ENCODE measurements at regions not wholly inside any gene's neighbourhood (a gene's known extent, or its start where the extent isn't known, plus 50 kb on each side); places are given as distances from the start of the nearest gene placed in this dataset.

DNA sequence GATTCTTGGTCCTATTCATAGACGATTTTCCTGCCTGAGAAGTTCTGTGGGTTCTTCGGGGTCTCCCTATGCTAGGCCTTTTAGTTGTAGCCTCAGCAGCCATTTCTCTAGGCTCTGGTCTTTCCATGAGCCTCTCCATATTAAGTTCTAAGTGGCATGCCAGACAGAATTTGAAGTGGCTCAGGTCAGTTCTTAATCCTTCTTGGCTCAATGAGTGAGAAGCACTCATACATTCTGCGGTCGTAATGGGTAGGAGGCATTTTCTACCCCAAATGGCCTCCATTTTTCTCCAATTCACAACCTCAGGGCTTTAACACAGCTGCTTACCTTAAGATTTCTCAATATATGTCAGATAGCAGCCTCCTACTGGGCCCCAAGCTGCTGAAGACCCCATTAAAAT is 405.3 kb upstream of the GALNT5 start:
- no peak for DNase-seq

DNA sequence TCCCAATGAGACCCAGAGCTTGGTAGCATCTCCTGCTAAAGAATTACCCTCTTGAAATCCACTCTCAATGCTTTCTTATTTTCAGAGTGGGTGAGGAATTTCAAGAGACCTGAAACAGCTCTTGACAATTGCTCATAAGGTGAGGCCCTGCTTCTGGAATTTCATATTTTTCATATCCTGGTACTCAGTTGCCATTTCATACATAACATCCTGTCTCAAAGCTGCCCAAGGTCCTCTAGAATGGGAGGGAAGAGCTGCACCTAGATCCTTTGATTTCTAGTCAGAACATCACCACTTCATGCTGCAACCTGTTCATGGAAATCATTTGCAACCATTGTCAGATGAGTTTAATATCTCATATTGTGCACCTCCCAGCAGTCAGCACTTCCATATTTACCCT is 404.8 kb upstream of the GALNT5 start:
- no peak for DNase-seq

DNA sequence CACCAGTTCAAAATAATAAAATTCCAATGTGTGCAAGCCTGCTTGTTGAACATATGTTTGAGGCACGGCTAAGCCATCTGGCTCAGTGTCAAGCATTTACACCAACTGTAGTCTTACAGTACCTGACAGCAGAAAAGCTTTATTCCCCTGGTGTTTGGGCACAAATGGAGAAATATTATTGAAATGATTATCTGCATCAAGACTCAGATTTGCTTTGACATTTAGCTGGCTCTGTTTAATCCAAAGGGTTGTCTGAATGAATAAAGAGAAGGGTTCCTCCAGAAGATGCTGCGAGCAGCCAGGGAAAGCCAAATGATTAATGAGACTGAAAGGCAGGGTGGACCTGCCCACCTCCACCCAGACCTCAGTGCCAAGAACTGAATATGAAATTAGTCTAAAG is 393.2 kb upstream of the GALNT5 start:
- DNase-seq: no peak

DNA sequence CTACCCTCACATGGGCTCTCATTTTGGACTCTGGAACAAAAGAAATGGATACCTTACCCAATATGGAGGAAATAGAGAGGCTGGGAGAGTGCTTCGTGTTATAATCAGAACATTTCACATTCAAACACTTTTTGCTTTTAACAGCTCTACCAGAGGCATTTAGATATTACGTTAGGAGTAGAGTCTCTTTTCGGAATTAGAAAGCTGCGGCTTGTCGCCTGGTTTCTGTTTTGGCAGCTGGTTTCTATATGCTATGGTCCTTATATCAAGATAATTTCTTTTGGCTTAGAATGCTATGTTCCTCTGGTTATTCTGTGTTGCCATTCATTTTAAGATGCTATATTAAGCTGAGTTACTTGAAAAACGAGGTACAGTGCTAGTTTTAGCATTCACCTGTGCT is 392.8 kb upstream of the GALNT5 start:
- no peak for DNase-seq

DNA sequence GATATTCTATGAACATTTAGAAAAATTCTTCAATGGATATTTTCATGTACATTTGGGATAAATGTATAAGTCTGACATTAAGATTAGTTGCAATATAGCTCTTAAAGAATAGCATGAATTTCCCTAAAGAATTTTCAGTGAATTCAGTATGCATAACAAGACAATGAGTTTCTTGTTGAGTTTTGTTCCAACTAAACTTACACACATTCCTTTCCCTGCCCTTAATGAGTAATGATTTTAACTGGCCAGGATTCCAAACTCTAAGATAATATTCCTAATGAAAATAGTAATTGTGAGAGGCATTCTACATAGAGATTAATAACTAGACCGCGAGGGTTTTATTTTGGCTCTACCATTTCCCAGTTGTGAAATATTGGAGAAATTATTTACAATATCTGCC is 390.3 kb upstream of the GALNT5 start:
- no peak for DNase-seq

DNA sequence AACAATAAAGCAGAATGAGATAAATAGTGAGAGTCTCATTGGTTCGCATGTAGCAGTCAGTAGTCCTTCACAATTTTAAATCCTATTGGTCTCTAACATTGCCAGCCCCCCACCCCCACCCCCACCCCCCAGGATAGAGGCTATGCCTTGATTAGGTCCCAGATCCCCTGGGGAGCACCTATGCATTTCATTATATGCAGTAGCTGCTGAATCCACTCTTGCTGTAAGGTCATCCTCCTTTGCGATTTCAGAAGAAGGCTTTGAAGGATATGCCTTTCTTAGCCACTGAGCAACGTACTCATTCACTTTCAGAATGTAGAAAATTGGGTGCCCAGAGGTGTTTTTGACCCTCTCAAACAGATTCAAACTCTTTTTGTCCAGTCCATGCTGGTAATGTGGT is 382.8 kb upstream of the GALNT5 start:
- DNase-seq: no peak

DNA sequence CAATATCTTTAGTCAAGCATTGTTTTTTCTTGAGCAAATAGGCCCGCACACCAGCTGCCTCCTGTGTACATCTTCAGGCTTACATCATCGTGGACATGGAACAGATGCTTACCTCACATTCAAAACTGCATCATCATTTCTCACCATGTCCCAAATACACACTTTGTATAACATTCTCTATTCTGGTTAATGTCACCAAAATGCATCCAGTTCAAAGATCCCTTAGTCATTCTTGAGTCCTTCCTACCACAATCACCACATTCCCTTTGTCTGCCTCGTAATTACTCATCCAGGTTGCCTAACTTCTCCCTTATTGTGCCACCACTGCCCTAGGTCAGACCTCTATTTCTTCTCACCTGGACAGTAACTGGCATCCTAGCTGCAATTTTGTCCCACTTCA is 373.7 kb upstream of the GALNT5 start:
- no peak for DNase-seq

GRCh38 chr2:156884216-156884615 is 373.3 kb upstream of the GALNT5 start:
- DNase-seq: no peak

GRCh38 chr2:156890529-156891148 is 366.9 kb upstream of the GALNT5 start:
- DNase-seq: no peak

DNA sequence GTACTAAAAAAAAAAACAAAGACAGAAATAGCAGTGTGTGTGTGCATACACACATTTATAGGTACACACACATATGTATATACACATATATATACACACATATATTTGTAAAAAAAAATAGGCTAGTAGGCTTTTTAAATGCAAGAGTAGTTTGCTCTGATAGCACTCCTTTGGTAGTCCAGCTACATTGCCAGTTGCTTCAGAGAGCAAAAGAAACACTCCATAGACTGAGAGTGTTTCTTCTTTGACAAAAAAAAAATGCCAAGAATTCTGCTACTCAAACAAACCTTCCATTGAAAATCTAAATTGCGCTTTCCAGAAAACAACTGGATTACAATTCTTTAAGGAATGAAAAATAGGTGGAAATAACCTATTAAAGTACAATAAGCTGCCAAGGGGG is 365.9 kb upstream of the GALNT5 start:
- DNase-seq: no peak

DNA sequence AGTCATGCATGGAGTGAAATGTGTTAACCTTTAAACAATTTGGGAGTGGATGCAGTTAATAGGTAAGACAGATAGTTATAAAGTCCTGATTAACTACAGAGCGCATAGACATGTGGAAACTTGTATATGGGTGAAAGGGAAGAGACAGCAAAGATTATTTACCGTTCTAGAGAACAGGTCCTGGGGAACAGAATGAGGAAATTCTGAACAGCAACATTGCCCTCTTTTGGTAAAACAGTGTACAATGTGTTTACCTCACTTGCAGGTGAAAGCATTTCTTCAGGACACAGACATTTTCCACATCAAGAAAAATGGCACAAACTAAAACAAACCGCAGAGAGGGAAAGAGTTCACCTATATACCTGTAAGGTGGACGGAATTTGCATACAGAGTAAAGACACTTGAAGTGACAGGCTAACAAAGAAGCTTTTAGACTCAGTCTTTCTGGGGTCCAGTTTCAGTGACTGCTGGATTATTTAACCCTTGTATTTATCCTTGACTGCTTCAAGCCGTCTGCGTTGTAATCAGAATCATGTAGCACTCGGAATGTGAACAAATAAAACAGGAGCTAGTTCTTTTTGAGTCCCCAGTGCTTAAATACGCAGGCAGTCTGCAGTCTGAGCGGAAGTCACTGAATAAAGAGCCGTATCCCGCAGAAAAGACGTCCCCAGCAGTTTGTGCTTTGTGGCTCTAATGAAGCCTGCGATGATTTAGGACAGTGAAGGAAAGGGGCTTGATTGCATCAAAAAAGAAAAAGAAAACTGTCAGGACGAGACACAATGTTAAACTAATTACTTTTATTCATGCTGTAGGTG is 364.8 kb upstream of the GALNT5 start:
- peak; percentile 69 for DNase-seq

- no peak for DNase-seq
Observed at GRCh38 chr2:156896294-156896693, 361.2 kb upstream of the GALNT5 start.

- DNase-seq: no peak
Observed at GRCh38 chr2:156897548-156897947, 360.0 kb upstream of the GALNT5 start.

GRCh38 chr2:156901373-156902031 is 356.0 kb upstream of the GALNT5 start:
- no peak for DNase-seq

- no peak for DNase-seq
Observed at GRCh38 chr2:156903335-156903734, 354.2 kb upstream of the GALNT5 start.

DNA sequence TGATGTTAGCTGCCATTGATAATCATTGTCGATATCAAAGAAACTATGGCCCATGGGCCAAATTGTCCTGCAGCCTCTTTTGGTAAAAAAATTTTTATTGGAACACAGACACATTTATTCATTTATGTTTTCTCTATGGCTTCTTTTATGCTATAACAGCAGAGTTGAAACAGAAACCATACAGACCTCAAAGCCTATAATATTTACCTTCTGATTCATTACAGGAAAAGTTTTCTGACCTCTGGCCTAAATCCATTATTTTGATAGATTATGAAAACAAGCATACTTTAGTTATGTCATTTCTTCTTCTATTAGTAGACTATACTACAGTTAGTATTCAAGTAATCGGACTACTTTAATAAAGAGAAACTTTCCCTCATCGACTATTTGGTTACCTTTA is 349.7 kb upstream of the GALNT5 start:
- no peak for DNase-seq

- no peak for DNase-seq
Observed at GRCh38 chr2:156908825-156909224, 348.7 kb upstream of the GALNT5 start.

GRCh38 chr2:156909983-156910382 is 347.5 kb upstream of the GALNT5 start:
- DNase-seq: no peak

- no peak for DNase-seq
Observed at GRCh38 chr2:156915332-156915731, 342.2 kb upstream of the GALNT5 start.

GRCh38 chr2:156918410-156918809 is 339.1 kb upstream of the GALNT5 start:
- DNase-seq: no peak

- no peak for DNase-seq
Observed at GRCh38 chr2:156930423-156930822, 327.1 kb upstream of the GALNT5 start.

DNA sequence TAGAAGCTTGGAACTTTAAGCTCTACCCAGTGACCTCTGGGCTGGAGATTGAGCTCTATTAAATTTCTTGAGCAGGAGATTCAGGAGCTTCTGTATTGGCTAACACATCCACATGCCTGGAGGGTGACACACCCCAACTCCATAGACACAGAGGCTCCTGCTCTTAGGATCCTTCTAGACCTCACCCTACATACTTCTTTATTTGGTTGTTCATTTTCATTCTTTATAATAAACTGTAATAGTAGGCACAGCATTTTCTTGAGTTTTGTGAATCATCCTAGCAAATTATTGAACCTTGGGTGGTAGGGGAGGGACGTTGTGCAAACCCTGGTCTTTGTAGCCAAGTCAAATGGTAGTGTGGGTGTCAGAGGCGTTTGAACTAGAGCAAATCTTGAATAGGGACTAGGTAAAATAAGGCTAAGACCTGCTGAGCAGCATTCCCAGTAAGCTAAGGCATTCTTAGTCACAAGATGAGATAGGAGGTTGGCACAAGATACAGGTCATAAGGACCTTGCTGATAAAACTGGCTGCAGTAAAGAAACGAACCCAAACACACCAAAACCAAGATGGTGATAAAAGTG is 323.8 kb upstream of the GALNT5 start:
- DNase-seq: no peak

DNA sequence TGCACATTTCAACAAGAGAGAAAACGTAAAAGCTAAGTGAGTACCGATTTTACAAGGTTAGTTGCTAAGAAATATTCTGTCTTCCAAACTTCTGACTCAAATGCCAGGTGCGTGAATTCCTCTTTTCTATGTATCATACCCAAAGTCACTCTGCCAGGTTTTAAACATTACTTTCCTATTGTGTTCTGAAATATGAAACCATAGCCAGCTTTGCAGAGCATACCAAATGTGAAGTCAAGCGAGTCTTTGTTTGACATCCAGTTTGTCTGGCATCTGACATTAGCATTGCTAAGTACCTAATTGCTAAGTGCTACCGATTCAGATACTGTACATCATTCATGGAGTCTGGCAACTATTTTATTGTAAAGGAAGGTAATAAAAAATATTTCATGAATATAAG is 321.9 kb upstream of the GALNT5 start:
- peak; percentile 15 for DNase-seq

DNA sequence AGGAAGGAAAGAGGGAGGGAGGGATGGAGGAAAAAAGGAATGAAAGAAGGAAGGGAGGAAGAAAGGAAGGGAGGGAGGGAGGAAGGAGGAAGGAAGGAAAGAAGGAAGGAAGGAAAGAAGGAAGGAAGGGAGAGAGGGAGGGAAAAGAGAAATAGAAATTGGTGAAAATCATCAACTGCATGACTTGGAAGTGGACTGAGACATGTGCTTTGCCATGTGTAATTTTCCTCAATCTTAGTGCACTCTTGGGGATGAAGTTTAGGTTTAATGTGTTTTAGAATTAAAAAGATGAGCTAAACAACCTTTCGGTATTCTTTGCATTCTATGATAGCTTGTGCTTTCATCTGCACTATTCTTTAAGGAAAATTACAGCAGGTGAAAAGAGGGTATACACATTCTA is 320.1 kb upstream of the GALNT5 start:
- no peak for DNase-seq

All from NCI-H2029 treated with DMSO at 0.1 percent for 48 hours (cell line).